ENCODE measurements at regions not wholly inside any gene's neighbourhood (a gene's known extent, or its start where the extent isn't known, plus 50 kb on each side); places are given as distances from the start of the nearest gene placed in this dataset.

GRCh38 chr14:66244834-66245233, 241.3 kb upstream of the CCDC196 start:
- Histone ChIP-seq H2AFZ (ENCODE audit: low read depth, low read length, severe bottlenecking) (no peak overlapping the region), H3K4me3 (ENCODE audit: insufficient read depth, low read length, poor library complexity, severe bottlenecking) (no peak overlapping the region), H3K36me3 (ENCODE audit: low read length) (no peaks in the 10 kb centered on the region), H3K9ac (ENCODE audit: low read length) (no peak overlapping the region), H3K79me2 (ENCODE audit: insufficient read depth, low read length) (no peaks in the 10 kb centered on the region), H3K9me2 (replicated peaks; ENCODE audit: insufficient read depth, low read length) (no peaks in the 10 kb centered on the region), H3K27me3 (ENCODE audit: low read length) (no peaks in the 10 kb centered on the region), H3F3A (ENCODE audit: insufficient read depth) (no peaks in the 10 kb centered on the region), H3K4me2 (ENCODE audit: low read depth, low read length, poor library complexity, severe bottlenecking) (no peak overlapping the region), H4K20me1 (ENCODE audit: low read depth, low read length) (no peaks in the 10 kb centered on the region), H3K9me3 (ENCODE audit: insufficient read depth, low read length) (no peaks in the 10 kb centered on the region), H3K27ac (ENCODE audit: low read depth, low read length) (no peak overlapping the region)
- no peak for TF ChIP-seq EZH2phosphoT487 (conservative IDR thresholded peaks at IDR 0.05; ENCODE audit: low read length)
- no peak for TF ChIP-seq CTCF (IDR thresholded peaks at IDR 0.05; ENCODE audit: insufficient read depth, low read length, poor library complexity, severe bottlenecking)

- no peaks in the 10 kb centered on the region for H3K27me3 ChIP-seq (ENCODE audit: low read length)
- no peak overlapping the region for H3K27ac ChIP-seq (ENCODE audit: low read depth, low read length)
- no peaks in the 10 kb centered on the region for H3K9me3 ChIP-seq (ENCODE audit: insufficient read depth, low read length)
- no peaks in the 10 kb centered on the region for H3K9me2 ChIP-seq (replicated peaks; ENCODE audit: insufficient read depth, low read length)
- no peaks in the 10 kb centered on the region for H3F3A ChIP-seq (ENCODE audit: insufficient read depth)
- TF ChIP-seq CTCF (IDR thresholded peaks at IDR 0.05; ENCODE audit: insufficient read depth, low read length, poor library complexity, severe bottlenecking): no peak
- no peak overlapping the region for H3K4me2 ChIP-seq (ENCODE audit: low read depth, low read length, poor library complexity, severe bottlenecking)
- no peak overlapping the region for H3K4me3 ChIP-seq (ENCODE audit: insufficient read depth, low read length, poor library complexity, severe bottlenecking)
- no peaks in the 10 kb centered on the region for H3K36me3 ChIP-seq (ENCODE audit: low read length)
- no peaks in the 10 kb centered on the region for H3K79me2 ChIP-seq (ENCODE audit: insufficient read depth, low read length)
- no peak overlapping the region for H2AFZ ChIP-seq (ENCODE audit: low read depth, low read length, severe bottlenecking)
- H4K20me1 ChIP-seq (ENCODE audit: low read depth, low read length): no peaks in the 10 kb centered on the region
- H3K9ac ChIP-seq (ENCODE audit: low read length): no peak overlapping the region
These were observed 238.4 kb upstream of the CCDC196 start for GRCh38 chr14:66247662-66248193.

GRCh38 chr14:66248256-66248655, 237.9 kb upstream of the CCDC196 start:
- H3K9ac ChIP-seq (ENCODE audit: low read length): no peak overlapping the region
- no peak for TF ChIP-seq EZH2phosphoT487 (conservative IDR thresholded peaks at IDR 0.05; ENCODE audit: low read length)
- TF ChIP-seq CTCF (IDR thresholded peaks at IDR 0.05; ENCODE audit: insufficient read depth, low read length, poor library complexity, severe bottlenecking): no peak
- no peak overlapping the region for H3K4me2 ChIP-seq (ENCODE audit: low read depth, low read length, poor library complexity, severe bottlenecking)

More at GRCh38 chr14:66248256-66248655, 237.9 kb upstream of the CCDC196 start:
- Histone ChIP-seq H3K27ac (ENCODE audit: low read depth, low read length) (no peak overlapping the region), H3F3A (ENCODE audit: insufficient read depth) (no peaks in the 10 kb centered on the region), H2AFZ (ENCODE audit: low read depth, low read length, severe bottlenecking) (no peak overlapping the region), H3K9me3 (ENCODE audit: insufficient read depth, low read length) (no peaks in the 10 kb centered on the region), H3K9me2 (replicated peaks; ENCODE audit: insufficient read depth, low read length) (no peaks in the 10 kb centered on the region), H3K36me3 (ENCODE audit: low read length) (no peaks in the 10 kb centered on the region), H3K79me2 (ENCODE audit: insufficient read depth, low read length) (no peaks in the 10 kb centered on the region), H3K4me3 (ENCODE audit: insufficient read depth, low read length, poor library complexity, severe bottlenecking) (no peak overlapping the region), H3K27me3 (ENCODE audit: low read length) (no peaks in the 10 kb centered on the region), H4K20me1 (ENCODE audit: low read depth, low read length) (no peaks in the 10 kb centered on the region)

All from SU-DHL-6 (cell line).